T-helper 17 cell (primary cell): ENCODE measurements at regions not wholly inside any gene's neighbourhood (a gene's known extent, or its start where the extent isn't known, plus 50 kb on each side); places are given as distances from the start of the nearest gene placed in this dataset.
A peak's percentile ranks its signal among the peaks of the same experiment; 100 is the strongest.

Source experiments
- ATAC-seq: fragments of 150-1000 bp; cut with Tn5 transposase; 2 replicates; pipeline ENCODE4 v1.10.0; 2021; ENCODE audit warnings: mild to moderate bottlenecking, moderate library complexity
- DNase-seq, 3 donors: peaks; one replicate each; pipeline versions ENCODE4 v3.0.0 to v3.0.0-alpha.2; 2020 to 2021
- H3K9me3 ChIP-seq: one replicate; pipeline ENCODE4 v1.7.0; 2013; ENCODE audit warnings: low read length, mild to moderate bottlenecking; ENCODE audit not compliant: control insufficient read depth, poor library complexity, severe bottlenecking
- H3K27ac Mint-ChIP-seq: one replicate; pipeline ENCODE4 v1.8.0; 2022; ENCODE audit warnings: mild to moderate bottlenecking, moderate library complexity, mixed read lengths
- H3K27me3 Mint-ChIP-seq: one replicate; pipeline ENCODE4 v1.8.0; 2022; ENCODE audit warnings: mixed read lengths
- H3K36me3 Mint-ChIP-seq: one replicate; pipeline ENCODE4 v1.8.0; 2022; ENCODE audit warnings: low read depth, mixed read lengths
- H3K4me1 Mint-ChIP-seq: one replicate; pipeline ENCODE4 v1.8.0; 2022; ENCODE audit warnings: mild to moderate bottlenecking, mixed read lengths
- H3K4me3 Mint-ChIP-seq: one replicate; pipeline ENCODE4 v1.8.0; 2022; ENCODE audit warnings: mild to moderate bottlenecking, moderate library complexity, mixed read lengths

- ATAC-seq (no peak), DNase-seq (no peak)
- Mint-ChIP-seq H3K4me3 (no peak overlapping the region), H3K27me3 (peaks cover 36% of the 10 kb centered on the region), H3K4me1 (no peaks in the 10 kb centered on the region), H3K27ac (no peak overlapping the region), H3K36me3 (no peaks in the 10 kb centered on the region)
- no peaks in the 10 kb centered on the region for H3K9me3 ChIP-seq
These were observed 147.8 kb downstream of the FBLN2 start for GRCh38 chr3:13696699-13697098.

GRCh38 chr3:13693441-13693840 is 144.5 kb downstream of the FBLN2 start:
- ATAC-seq = no peak
- Mint-ChIP-seq H3K36me3 (no peaks in the 10 kb centered on the region), H3K4me3 (no peak overlapping the region), H3K4me1 (peaks cover under 1% of the 10 kb centered on the region), H3K27ac (no peak overlapping the region), H3K27me3 (peaks cover 39% of the 10 kb centered on the region)
- H3K9me3 ChIP-seq = no peaks in the 10 kb centered on the region
- no peak for DNase-seq

- ATAC-seq = no peak
- Mint-ChIP-seq H3K4me1 (peaks cover 2% of the 10 kb centered on the region), H3K27me3 (peaks cover 27% of the 10 kb centered on the region), H3K36me3 (no peaks in the 10 kb centered on the region), H3K27ac (no peak overlapping the region), H3K4me3 (no peak overlapping the region)
- DNase-seq = no peak
- H3K9me3 ChIP-seq = no peaks in the 10 kb centered on the region
These were observed 141.7 kb downstream of the FBLN2 start for GRCh38 chr3:13690636-13691035.

GRCh38 chr3:13689373-13690260 is 140.7 kb downstream of the FBLN2 start:
- peaks cover 2% of the 10 kb centered on the region for H3K4me1 Mint-ChIP-seq
- no peaks in the 10 kb centered on the region for H3K36me3 Mint-ChIP-seq
- H3K27ac Mint-ChIP-seq = no peak overlapping the region
- no peak for ATAC-seq
- DNase-seq = no peak
- H3K27me3 Mint-ChIP-seq = peaks cover 25% of the 10 kb centered on the region
- no peak overlapping the region for H3K4me3 Mint-ChIP-seq
- H3K9me3 ChIP-seq = no peaks in the 10 kb centered on the region

GRCh38 chr3:13688824-13689223 is 139.9 kb downstream of the FBLN2 start:
- Mint-ChIP-seq H3K27me3 (peaks cover 24% of the 10 kb centered on the region), H3K4me1 (peaks cover 2% of the 10 kb centered on the region)

GRCh38 chr3:13688034-13688433 is 139.1 kb downstream of the FBLN2 start:
- no peak for DNase-seq
- Mint-ChIP-seq H3K4me1 (peaks cover 2% of the 10 kb centered on the region), H3K27ac (peak overlapping the region; percentile 16), H3K27me3 (peaks cover 24% of the 10 kb centered on the region), H3K36me3 (peaks cover 3% of the 10 kb centered on the region), H3K4me3 (no peak overlapping the region)
- no peaks in the 10 kb centered on the region for H3K9me3 ChIP-seq
- ATAC-seq = no peak

More at GRCh38 chr3:13688824-13689223, 139.9 kb downstream of the FBLN2 start:
- Mint-ChIP-seq H3K36me3 (no peaks in the 10 kb centered on the region), H3K27ac (no peak overlapping the region), H3K4me3 (no peak overlapping the region)
- no peak for DNase-seq
- no peak for ATAC-seq
- H3K9me3 ChIP-seq = no peaks in the 10 kb centered on the region
